ENCODE measurements at regions not wholly inside any gene's neighbourhood (a gene's known extent, or its start where the extent isn't known, plus 50 kb on each side); places are given as distances from the start of the nearest gene placed in this dataset.

GRCh38 chr2:167721593-167721992, 525.8 kb downstream of the STK39 start:
- Mint-ChIP-seq H3K27ac (no peak overlapping the region), H3K9me3 (ENCODE audit: insufficient read depth) (no peaks in the 10 kb centered on the region), H3K4me3 (no peak overlapping the region), H3K27me3 (no peaks in the 10 kb centered on the region), H3K4me1 (no peaks in the 10 kb centered on the region)
- Histone ChIP-seq H4K20me1 (ENCODE audit: control insufficient read depth, insufficient read depth, low read length, poor library complexity, severe bottlenecking) (no peaks in the 10 kb centered on the region), H3K27ac (ENCODE audit: low read length in 2 of 2) (no peak overlapping the region), H3K27me3 (replicated peaks in 1 of 4; ENCODE audit: control extremely low read depth in 1 of 4, control insufficient read depth in 3 of 4, insufficient read depth in 4 of 4, low read length in 3 of 4) (no peaks in the 10 kb centered on the region), H3K4me3 (ENCODE audit: control extremely low read depth in 1 of 5, extremely low read depth in 1 of 5, insufficient read depth in 1 of 5, low read depth in 2 of 5, low read length in 4 of 5) (no peak overlapping the region), H3K4me1 (ENCODE audit: control insufficient read depth in 2 of 2, insufficient read depth in 2 of 2, low read length in 2 of 2) (no peaks in the 10 kb centered on the region), H3K36me3 (replicated peaks in 1 of 2; ENCODE audit: control extremely low read depth in 1 of 2, control insufficient read depth in 1 of 2, extremely low read depth in 1 of 2, insufficient read depth in 2 of 2, low read length in 1 of 2) (no peaks in the 10 kb centered on the region), H2AFZ (ENCODE audit: insufficient read depth, low read depth, low read length, poor library complexity, severe bottlenecking) (no peak overlapping the region), H3K79me2 (ENCODE audit: control insufficient read depth, insufficient read depth, low read length) (no peaks in the 10 kb centered on the region), H3K9me3 (ENCODE audit: control extremely low read depth in 1 of 3, control insufficient read depth in 2 of 3, insufficient read depth in 1 of 3, low read length in 2 of 3) (no peaks in the 10 kb centered on the region), H3K4me2 (replicated peaks; ENCODE audit: low read depth, low read length, poor library complexity, severe bottlenecking) (no peak overlapping the region), H3K9ac (ENCODE audit: low read length) (no peak overlapping the region)
- ChIA-PET POLR2A (no interaction called here), CTCF (no interaction called here)
- intact Hi-C loops (cut with micrococcal nuclease) = loop anchor here (10.0 kb wide), 1 partner anchor 393 kb away; no protein-coding TSS in a partner anchor
- 100% methylated on average over 2 of the region's 3 CpGs for WGBS (ENCODE audit: insufficient coverage)
- TF ChIP-seq EZH2 (IDR thresholded peaks at IDR 0.05; ENCODE audit: borderline replicate concordance, insufficient read depth, low read depth, low read length, poor library complexity, severe bottlenecking) = no peak
- no peak for TF ChIP-seq CTCF (IDR thresholded peaks at IDR 0.05)
- ATAC-seq (ENCODE audit: low read depth) (no peak), DNase-seq (no peak)

DNA sequence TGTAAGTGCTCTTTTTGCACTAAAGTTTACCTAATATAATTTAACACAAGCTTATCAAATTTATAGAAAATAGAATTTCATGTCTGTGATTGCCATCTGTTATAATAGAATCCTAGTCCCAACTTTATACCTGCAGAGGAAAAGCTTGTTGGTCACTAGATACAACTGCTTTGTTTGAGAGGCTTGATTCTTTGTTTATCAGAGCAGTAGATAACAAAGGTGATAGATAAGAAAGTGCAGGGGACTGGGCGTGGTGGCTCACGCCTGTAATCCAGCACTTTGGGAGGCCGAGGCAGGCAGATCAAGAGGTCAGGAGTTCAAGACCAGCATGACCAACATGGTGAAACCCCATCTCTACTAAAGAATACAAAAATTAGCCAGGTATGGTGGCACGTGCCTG, 528.0 kb downstream of the STK39 start:
- Histone ChIP-seq H3K4me1 (ENCODE audit: control insufficient read depth in 2 of 2, insufficient read depth in 2 of 2, low read length in 2 of 2) (no peaks in the 10 kb centered on the region), H3K4me2 (replicated peaks; ENCODE audit: low read depth, low read length, poor library complexity, severe bottlenecking) (no peak overlapping the region), H3K4me3 (ENCODE audit: control extremely low read depth in 1 of 5, extremely low read depth in 1 of 5, insufficient read depth in 1 of 5, low read depth in 2 of 5, low read length in 4 of 5) (no peak overlapping the region), H3K27ac (ENCODE audit: low read length in 2 of 2) (no peak overlapping the region), H3K36me3 (replicated peaks in 1 of 2; ENCODE audit: control extremely low read depth in 1 of 2, control insufficient read depth in 1 of 2, extremely low read depth in 1 of 2, insufficient read depth in 2 of 2, low read length in 1 of 2) (no peaks in the 10 kb centered on the region), H3K9me3 (ENCODE audit: control extremely low read depth in 1 of 3, control insufficient read depth in 2 of 3, insufficient read depth in 1 of 3, low read length in 2 of 3) (no peaks in the 10 kb centered on the region), H3K27me3 (replicated peaks in 1 of 4; ENCODE audit: control extremely low read depth in 1 of 4, control insufficient read depth in 3 of 4, insufficient read depth in 4 of 4, low read length in 3 of 4) (no peaks in the 10 kb centered on the region), H3K79me2 (ENCODE audit: control insufficient read depth, insufficient read depth, low read length) (no peaks in the 10 kb centered on the region), H2AFZ (ENCODE audit: insufficient read depth, low read depth, low read length, poor library complexity, severe bottlenecking) (no peak overlapping the region), H4K20me1 (ENCODE audit: control insufficient read depth, insufficient read depth, low read length, poor library complexity, severe bottlenecking) (no peaks in the 10 kb centered on the region), H3K9ac (ENCODE audit: low read length) (no peak overlapping the region)
- WGBS (ENCODE audit: insufficient coverage) = no CpG with 5 or more reads among the region's 4 CpGs
- no peak overlapping the region for H3K27ac Mint-ChIP-seq
- TF ChIP-seq EZH2 (IDR thresholded peaks at IDR 0.05; ENCODE audit: borderline replicate concordance, insufficient read depth, low read depth, low read length, poor library complexity, severe bottlenecking) (no peak), CTCF (IDR thresholded peaks at IDR 0.05) (no peak)
- H3K27me3 Mint-ChIP-seq = no peaks in the 10 kb centered on the region
- no peak for ATAC-seq (ENCODE audit: low read depth)
- no peaks in the 10 kb centered on the region for H3K4me1 Mint-ChIP-seq
- ChIA-PET POLR2A (no interaction called here), CTCF (no interaction called here)
- no peak overlapping the region for H3K4me3 Mint-ChIP-seq
- DNase-seq = no peak
- intact Hi-C loops (cut with micrococcal nuclease) = no loop called here
- H3K9me3 Mint-ChIP-seq (ENCODE audit: insufficient read depth) = no peaks in the 10 kb centered on the region
